ENCODE measurements at regions not wholly inside any gene's neighbourhood (a gene's known extent, or its start where the extent isn't known, plus 50 kb on each side); places are given as distances from the start of the nearest gene placed in this dataset.

DNA sequence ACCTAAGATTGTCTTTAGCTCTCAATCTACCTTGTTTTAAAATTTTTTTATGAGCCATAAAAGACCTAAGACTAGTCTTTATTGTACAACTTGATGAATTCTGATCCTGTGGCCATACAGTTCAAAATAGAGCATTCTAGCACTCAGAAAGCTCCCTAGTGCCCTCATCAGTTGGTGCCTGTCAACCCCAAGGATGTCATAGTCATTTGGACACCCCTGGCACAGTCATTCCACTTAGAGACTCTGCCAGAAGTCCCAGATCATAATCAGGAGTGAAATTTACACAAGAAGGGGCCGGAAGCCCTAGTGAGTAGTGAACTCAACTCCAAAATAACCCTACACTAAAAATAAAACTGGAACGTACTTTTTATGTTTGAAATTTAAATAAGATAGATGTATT lies 80.0 kb upstream of the INSIG1 start:
- no peaks in the 10 kb centered on the region for H3K36me3 Mint-ChIP-seq
- peaks cover 0 to 7% of the 10 kb centered on the region in 2 donors for H3K27me3 Mint-ChIP-seq (ENCODE audit: low read depth in 2 of 2)
- TF ChIP-seq, protein P1, sequence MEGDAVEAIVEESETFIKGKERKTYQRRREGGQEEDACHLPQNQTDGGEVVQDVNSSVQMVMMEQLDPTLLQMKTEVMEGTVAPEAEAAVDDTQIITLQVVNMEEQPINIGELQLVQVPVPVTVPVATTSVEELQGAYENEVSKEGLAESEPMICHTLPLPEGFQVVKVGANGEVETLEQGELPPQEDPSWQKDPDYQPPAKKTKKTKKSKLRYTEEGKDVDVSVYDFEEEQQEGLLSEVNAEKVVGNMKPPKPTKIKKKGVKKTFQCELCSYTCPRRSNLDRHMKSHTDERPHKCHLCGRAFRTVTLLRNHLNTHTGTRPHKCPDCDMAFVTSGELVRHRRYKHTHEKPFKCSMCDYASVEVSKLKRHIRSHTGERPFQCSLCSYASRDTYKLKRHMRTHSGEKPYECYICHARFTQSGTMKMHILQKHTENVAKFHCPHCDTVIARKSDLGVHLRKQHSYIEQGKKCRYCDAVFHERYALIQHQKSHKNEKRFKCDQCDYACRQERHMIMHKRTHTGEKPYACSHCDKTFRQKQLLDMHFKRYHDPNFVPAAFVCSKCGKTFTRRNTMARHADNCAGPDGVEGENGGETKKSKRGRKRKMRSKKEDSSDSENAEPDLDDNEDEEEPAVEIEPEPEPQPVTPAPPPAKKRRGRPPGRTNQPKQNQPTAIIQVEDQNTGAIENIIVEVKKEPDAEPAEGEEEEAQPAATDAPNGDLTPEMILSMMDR (IDR thresholded peaks at IDR 0.05) = no peak
- Histone ChIP-seq H3K36me3 (ENCODE audit: control insufficient read depth, insufficient read depth, low read length) (no peaks in the 10 kb centered on the region), H3K4me1 (ENCODE audit: control insufficient read depth, insufficient read depth, low read length) (no peaks in the 10 kb centered on the region), H3K4me3 (ENCODE audit: low read length) (no peak overlapping the region), H3K27me3 (ENCODE audit: control insufficient read depth, insufficient read depth, low read length) (no peaks in the 10 kb centered on the region), H3K9me3 (ENCODE audit: control insufficient read depth, insufficient read depth, low read length) (no peaks in the 10 kb centered on the region), H3K27ac (ENCODE audit: low read length) (no peak overlapping the region)
- H3K4me1 Mint-ChIP-seq = no peaks in the 10 kb centered on the region
- no peaks in the 10 kb centered on the region for H3K9me3 Mint-ChIP-seq
- DNase-seq = no peak
- intact Hi-C loops (cut with micrococcal nuclease) = no loop called here
- ATAC-seq = no peak
- no peak overlapping the region for H3K27ac Mint-ChIP-seq
- no CpG with 5 or more reads among the region's 2 CpGs for WGBS (ENCODE audit: insufficient coverage)
- H3K4me3 Mint-ChIP-seq = no peak overlapping the region

DNA sequence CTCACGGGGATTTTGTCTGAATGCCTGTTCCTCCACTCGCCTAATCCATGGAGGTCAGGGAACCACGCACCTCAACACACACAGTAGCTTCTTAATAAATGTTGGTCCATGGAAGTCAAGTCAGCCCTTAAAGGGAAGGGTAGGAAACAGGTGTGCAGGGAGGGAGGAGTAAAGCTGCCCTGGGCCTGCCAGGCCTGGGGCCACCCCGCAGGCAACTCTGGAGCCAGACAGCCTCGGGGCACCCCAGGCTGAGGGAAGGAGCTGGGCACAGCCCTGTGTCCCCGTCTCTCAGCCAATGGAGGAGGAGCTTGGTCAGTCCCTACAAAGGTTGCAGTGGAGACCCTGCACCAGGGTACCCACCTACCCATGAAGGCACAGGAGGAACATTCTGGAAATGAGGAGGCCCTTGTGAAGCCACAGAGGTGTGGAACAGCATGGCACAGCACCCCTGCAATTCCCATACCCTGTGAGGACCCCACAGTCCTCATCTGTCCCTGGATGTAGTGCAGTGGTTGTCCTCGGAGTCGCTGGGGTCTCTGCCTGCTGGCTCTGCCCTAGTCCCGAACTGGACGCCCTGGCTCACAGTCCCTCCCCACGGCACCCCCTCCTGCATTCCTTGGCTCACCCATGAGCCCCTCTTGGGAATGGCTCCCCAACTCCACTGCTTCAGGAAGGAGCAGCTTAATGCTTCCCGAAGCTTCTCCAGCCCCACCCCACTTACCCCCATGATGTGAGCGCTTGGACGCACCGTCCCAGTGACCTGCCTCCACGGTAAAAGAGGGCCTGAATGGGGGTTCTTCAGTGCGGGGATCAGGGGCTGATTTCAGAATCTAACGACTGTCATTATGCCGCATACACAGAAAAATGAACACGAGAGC lies 79.2 kb upstream of the INSIG1 start:
- Mint-ChIP-seq H3K27me3 (ENCODE audit: low read depth in 2 of 2) (peaks cover 0 to 7% of the 10 kb centered on the region in 2 donors), H3K36me3 (no peaks in the 10 kb centered on the region), H3K9me3 (no peaks in the 10 kb centered on the region), H3K4me1 (no peaks in the 10 kb centered on the region), H3K4me3 (no peak overlapping the region), H3K27ac (no peak overlapping the region)
- no peak for DNase-seq
- Histone ChIP-seq H3K36me3 (ENCODE audit: control insufficient read depth, insufficient read depth, low read length) (no peaks in the 10 kb centered on the region), H3K4me1 (ENCODE audit: control insufficient read depth, insufficient read depth, low read length) (no peaks in the 10 kb centered on the region), H3K27me3 (ENCODE audit: control insufficient read depth, insufficient read depth, low read length) (no peaks in the 10 kb centered on the region), H3K9me3 (ENCODE audit: control insufficient read depth, insufficient read depth, low read length) (no peaks in the 10 kb centered on the region), H3K27ac (ENCODE audit: low read length) (no peak overlapping the region), H3K4me3 (ENCODE audit: low read length) (no peak overlapping the region)
- ATAC-seq = no peak
- TF ChIP-seq, protein P1 (IDR thresholded peaks at IDR 0.05) = no peak
- intact Hi-C loops (cut with micrococcal nuclease) = no loop called here
- WGBS (ENCODE audit: insufficient coverage) = 88% methylated on average over 18 of the region's 20 CpGs

DNA sequence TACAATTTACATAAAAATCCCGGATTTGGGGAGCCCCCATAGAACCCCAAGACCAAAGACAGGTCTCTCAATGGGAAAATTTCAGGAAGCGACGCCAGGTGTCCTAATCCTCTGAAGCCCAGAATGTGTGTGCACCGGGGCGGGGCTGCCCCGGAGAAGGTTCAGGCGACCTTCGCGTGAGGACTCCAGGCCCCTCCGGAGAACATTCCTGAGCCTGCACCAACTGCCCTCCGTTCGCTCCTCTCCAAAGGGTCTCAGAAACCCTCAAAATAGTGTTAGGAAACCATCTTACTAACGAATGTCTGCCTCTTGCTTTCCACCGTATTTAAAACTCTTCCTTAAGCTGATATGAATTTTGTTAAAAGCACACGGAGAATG lies 78.5 kb upstream of the INSIG1 start:
- Histone ChIP-seq H3K9me3 (ENCODE audit: control insufficient read depth, insufficient read depth, low read length) (no peaks in the 10 kb centered on the region), H3K27me3 (ENCODE audit: control insufficient read depth, insufficient read depth, low read length) (no peaks in the 10 kb centered on the region), H3K27ac (ENCODE audit: low read length) (no peak overlapping the region), H3K4me1 (ENCODE audit: control insufficient read depth, insufficient read depth, low read length) (no peaks in the 10 kb centered on the region), H3K36me3 (ENCODE audit: control insufficient read depth, insufficient read depth, low read length) (no peaks in the 10 kb centered on the region), H3K4me3 (ENCODE audit: low read length) (no peak overlapping the region)
- Mint-ChIP-seq H3K36me3 (no peaks in the 10 kb centered on the region), H3K4me1 (no peaks in the 10 kb centered on the region), H3K27ac (no peak overlapping the region), H3K9me3 (no peaks in the 10 kb centered on the region), H3K27me3 (ENCODE audit: low read depth in 2 of 2) (peaks cover 0 to 4% of the 10 kb centered on the region in 2 donors), H3K4me3 (no peak overlapping the region)
- 95% methylated on average over 15 of the region's 15 CpGs for WGBS (ENCODE audit: insufficient coverage)
- DNase-seq (no peak), ATAC-seq (no peak)
- intact Hi-C loops (cut with micrococcal nuclease) = no loop called here
- TF ChIP-seq, protein P1 (IDR thresholded peaks at IDR 0.05) = no peak

All from natural killer cell (primary cell).